ENCODE measurements at regions not wholly inside any gene's neighbourhood (a gene's known extent, or its start where the extent isn't known, plus 50 kb on each side); places are given as distances from the start of the nearest gene placed in this dataset.
"Not testable (repeated sequence)": the region's sequence is repeated elsewhere in the genome, so short reads cannot be mapped to it uniquely, and the experiment has no call there.

DNA sequence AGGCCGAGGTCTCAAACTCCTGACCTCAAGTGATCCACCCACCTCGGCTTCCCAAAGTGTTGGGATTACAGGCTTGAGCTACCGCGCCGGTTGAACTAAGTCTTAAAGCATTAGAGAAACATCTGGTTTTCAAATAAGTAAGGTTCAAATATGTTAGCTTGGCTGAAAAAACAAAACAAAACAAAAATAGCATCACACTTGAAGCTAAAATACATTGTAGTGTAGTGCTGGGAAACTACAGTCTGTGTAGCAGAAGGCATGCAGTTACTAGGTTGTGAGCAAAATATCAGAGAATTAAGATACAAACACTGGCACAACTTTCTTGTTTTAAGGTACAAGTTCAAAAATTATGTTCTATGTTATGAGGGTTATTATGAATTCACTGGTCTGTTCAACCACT lies 224.8 kb upstream of the CHORDC1 start:
- no peak overlapping the region for H3K4me3 ChIP-seq (ENCODE audit: low read depth, low read length)
- TF ChIP-seq, protein P1, sequence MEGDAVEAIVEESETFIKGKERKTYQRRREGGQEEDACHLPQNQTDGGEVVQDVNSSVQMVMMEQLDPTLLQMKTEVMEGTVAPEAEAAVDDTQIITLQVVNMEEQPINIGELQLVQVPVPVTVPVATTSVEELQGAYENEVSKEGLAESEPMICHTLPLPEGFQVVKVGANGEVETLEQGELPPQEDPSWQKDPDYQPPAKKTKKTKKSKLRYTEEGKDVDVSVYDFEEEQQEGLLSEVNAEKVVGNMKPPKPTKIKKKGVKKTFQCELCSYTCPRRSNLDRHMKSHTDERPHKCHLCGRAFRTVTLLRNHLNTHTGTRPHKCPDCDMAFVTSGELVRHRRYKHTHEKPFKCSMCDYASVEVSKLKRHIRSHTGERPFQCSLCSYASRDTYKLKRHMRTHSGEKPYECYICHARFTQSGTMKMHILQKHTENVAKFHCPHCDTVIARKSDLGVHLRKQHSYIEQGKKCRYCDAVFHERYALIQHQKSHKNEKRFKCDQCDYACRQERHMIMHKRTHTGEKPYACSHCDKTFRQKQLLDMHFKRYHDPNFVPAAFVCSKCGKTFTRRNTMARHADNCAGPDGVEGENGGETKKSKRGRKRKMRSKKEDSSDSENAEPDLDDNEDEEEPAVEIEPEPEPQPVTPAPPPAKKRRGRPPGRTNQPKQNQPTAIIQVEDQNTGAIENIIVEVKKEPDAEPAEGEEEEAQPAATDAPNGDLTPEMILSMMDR (IDR thresholded peaks at IDR 0.05; ENCODE audit: low read depth, low read length, missing control alignments): no peak
- no peak for DNase-seq (ENCODE audit: low read depth)

DNA sequence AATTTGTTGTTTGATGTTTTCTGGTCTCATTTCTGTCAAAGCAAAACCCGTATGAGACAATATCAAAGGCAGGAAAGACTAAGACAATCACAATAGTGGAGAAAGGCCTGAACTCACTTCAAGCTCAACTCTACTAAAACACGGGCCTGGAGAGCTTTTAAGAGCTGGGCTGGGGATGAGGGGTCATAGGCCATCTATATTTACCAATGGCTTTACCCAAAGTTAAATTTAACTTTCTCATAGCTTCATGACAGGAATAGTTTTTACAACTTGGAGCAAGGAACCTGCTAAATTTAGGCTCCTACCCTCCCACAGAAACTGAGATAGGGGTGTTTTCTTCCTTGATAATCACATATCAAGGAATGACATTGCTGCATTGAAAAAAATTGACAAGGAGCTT lies 223.4 kb upstream of the CHORDC1 start:
- no peak for DNase-seq (ENCODE audit: low read depth)
- H3K4me3 ChIP-seq (ENCODE audit: low read depth, low read length): no peak overlapping the region
- TF ChIP-seq, protein P1 (IDR thresholded peaks at IDR 0.05; ENCODE audit: low read depth, low read length, missing control alignments): no peak

GRCh38 chr11:90438069-90438468 lies 215.2 kb upstream of the CHORDC1 start:
- TF ChIP-seq, protein P1 (IDR thresholded peaks at IDR 0.05; ENCODE audit: low read depth, low read length, missing control alignments): no peak
- DNase-seq (ENCODE audit: low read depth): no peak
- H3K4me3 ChIP-seq (ENCODE audit: low read depth, low read length): no peak overlapping the region

- no peak for DNase-seq (ENCODE audit: low read depth)
- TF ChIP-seq, protein P1 (IDR thresholded peaks at IDR 0.05; ENCODE audit: low read depth, low read length, missing control alignments): no peak
These were observed 212.0 kb upstream of the CHORDC1 start for GRCh38 chr11:90434858-90435257.

DNA sequence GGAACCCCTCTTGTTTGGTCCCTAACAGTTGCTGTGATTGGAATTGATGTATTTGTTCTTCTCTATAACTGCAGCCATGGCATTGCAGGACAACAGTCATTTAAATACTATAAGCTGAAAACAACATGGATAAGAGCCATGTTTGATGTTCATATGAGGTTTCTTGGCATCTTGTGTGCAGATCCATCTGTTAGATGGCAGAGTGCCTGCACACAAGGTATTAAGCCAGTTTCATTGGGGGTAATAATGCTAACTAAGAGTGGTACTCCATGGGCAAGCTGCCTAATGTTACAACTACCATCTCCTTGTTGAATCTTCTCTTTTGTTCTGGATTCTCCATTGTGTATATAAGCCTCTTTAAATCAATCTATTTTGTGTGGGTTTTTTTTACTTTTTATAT lies 206.0 kb upstream of the CHORDC1 start:
- TF ChIP-seq, protein P1 (IDR thresholded peaks at IDR 0.05; ENCODE audit: low read depth, low read length, missing control alignments): no peak
- no peak for DNase-seq (ENCODE audit: low read depth)
- H3K4me3 ChIP-seq (ENCODE audit: low read depth, low read length): no peak overlapping the region

More at GRCh38 chr11:90434858-90435257, 212.0 kb upstream of the CHORDC1 start:
- no peak overlapping the region for H3K4me3 ChIP-seq (ENCODE audit: low read depth, low read length)

DNA sequence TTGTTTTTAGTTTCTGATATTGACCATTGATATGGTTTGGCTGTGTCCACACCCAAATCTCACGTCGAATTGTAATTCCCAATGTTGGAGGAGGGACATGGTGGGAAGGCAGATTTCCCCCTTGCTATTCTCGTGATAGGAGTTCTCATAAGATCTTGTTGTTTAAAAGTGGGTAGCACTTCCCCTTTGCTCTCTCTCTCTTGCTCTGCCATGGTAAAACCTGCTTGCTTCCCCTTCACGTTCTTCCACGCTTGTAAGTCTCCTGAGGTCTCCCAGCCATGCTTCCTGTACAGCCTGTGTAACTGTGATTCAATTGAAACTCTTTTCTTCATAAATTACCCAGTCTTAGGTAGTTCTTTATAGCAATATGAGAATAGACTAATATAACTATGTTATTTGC lies 203.6 kb upstream of the CHORDC1 start:
- no peak overlapping the region for H3K4me3 ChIP-seq (ENCODE audit: low read depth, low read length)
- TF ChIP-seq, protein P1 (IDR thresholded peaks at IDR 0.05; ENCODE audit: low read depth, low read length, missing control alignments): no peak
- DNase-seq (ENCODE audit: low read depth): no peak

DNA sequence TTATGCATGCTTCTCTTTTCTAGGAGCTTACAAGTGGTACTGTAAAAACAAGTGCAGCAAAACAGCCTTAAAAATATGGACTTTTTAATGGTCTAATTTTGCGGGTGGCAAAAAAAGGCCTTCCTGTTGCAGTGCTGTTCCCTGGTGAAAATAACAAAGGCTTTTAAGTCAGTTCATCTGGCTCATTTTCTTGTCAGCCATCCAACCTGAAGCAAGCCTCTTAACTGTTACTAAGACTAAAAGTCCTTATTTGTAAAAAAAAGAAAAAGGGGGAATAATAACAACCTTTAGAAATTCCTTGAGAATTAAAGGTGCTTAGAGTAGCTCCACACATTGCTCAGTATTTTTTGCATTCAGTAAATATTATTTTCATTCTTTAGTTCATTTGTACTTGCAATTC lies 200.5 kb upstream of the CHORDC1 start:
- DNase-seq (ENCODE audit: low read depth): no peak
- TF ChIP-seq, protein P1 (IDR thresholded peaks at IDR 0.05; ENCODE audit: low read depth, low read length, missing control alignments): no peak
- H3K4me3 ChIP-seq (ENCODE audit: low read depth, low read length): no peak overlapping the region

DNA sequence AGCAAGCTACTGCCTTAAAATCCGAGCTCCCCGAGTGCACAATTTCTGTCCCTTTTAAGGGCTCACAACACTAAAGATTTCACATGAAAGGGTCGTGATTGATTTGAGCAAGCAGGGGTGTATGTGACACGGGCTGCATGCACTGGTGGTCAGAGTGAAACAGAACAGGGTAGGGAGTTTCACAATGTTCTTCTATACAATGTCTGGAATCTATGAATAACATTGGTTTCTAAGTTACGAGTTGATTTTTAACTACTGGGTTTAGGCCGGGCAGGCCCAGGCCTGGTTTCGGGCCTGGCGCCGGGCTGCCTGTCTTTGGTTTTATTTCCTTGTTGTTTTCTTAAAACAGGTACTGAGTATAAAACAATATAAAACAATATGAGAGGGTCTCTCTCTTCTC lies 199.9 kb upstream of the CHORDC1 start:
- DNase-seq (ENCODE audit: low read depth); H3K4me3 ChIP-seq (ENCODE audit: low read depth, low read length): not testable (repeated sequence)
